ENCODE measurements at regions not wholly inside any gene's neighbourhood (a gene's known extent, or its start where the extent isn't known, plus 50 kb on each side); places are given as distances from the start of the nearest gene placed in this dataset.

DNA sequence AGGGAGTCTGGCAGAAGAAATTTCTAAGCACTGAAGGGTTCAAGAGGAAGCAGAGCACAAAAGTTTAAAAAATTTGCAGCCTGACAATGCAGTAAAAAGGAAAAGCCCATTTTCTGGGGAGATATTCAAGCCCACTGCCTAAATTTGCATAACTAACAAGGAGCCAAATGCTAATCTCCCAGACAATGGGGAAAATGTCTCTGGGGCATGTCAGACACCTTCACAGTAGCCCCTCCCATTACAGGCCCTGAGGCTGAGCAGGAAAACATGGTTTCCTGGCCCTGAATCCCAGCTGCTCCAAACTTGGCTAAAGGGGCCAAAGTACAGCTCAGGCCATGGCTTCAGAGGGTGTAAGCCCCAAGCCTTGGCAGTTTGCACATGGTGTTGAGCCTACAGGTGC, 908.5 kb upstream of the MANEA start:
- no peak for TF ChIP-seq EZH2phosphoT487 (IDR thresholded peaks at IDR 0.05; ENCODE audit: low read length)
- TF ChIP-seq CTCF (IDR thresholded peaks at IDR 0.05; ENCODE audit: low read length) = no peak
- TF ChIP-seq EZH2 (optimal IDR thresholded peaks at IDR 0.05; ENCODE audit: low read depth, low read length) = no peak

Measured in MM.1S (cell line).